ENCODE measurements at regions not wholly inside any gene's neighbourhood (a gene's known extent, or its start where the extent isn't known, plus 50 kb on each side); places are given as distances from the start of the nearest gene placed in this dataset.

DNA sequence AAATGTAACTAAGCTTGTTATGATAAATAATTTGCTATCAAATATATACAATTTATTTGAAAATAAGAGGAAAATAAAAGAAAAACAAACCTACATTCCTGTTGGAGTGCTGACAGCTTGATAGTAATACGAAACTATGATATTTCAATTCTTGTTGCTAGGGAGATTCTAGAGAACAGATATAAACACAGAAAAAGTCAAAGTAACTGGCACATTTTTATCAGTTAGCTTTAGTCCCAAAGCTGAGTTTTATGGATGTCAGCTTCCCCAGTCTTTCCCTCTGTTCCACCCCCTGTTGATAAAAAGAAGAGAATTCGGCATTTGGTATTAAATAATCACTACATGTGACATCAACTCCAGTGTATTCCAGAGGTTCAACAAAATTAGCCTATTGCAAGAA is 1134.0 kb downstream of the XPNPEP1 start:
- TF ChIP-seq SP1 (IDR thresholded peaks at IDR 0.05) (no peak), JUND (IDR thresholded peaks at IDR 0.05) (no peak), FOXA2 (IDR thresholded peaks at IDR 0.05) (no peak), YY1 (IDR thresholded peaks at IDR 0.05) (no peak), TAF1 (conservative IDR thresholded peaks at IDR 0.05) (no peak), ZBTB33 (IDR thresholded peaks at IDR 0.05) (no peak)
- TF ChIP-seq, protein P1, sequence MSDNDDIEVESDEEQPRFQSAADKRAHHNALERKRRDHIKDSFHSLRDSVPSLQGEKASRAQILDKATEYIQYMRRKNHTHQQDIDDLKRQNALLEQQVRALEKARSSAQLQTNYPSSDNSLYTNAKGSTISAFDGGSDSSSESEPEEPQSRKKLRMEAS (IDR thresholded peaks at IDR 0.05): no peak
- TF ChIP-seq, protein P2, sequence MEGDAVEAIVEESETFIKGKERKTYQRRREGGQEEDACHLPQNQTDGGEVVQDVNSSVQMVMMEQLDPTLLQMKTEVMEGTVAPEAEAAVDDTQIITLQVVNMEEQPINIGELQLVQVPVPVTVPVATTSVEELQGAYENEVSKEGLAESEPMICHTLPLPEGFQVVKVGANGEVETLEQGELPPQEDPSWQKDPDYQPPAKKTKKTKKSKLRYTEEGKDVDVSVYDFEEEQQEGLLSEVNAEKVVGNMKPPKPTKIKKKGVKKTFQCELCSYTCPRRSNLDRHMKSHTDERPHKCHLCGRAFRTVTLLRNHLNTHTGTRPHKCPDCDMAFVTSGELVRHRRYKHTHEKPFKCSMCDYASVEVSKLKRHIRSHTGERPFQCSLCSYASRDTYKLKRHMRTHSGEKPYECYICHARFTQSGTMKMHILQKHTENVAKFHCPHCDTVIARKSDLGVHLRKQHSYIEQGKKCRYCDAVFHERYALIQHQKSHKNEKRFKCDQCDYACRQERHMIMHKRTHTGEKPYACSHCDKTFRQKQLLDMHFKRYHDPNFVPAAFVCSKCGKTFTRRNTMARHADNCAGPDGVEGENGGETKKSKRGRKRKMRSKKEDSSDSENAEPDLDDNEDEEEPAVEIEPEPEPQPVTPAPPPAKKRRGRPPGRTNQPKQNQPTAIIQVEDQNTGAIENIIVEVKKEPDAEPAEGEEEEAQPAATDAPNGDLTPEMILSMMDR (IDR thresholded peaks at IDR 0.05; ENCODE audit: low read depth, low read length, missing input control): no peak
- TF ChIP-seq, protein P3, sequence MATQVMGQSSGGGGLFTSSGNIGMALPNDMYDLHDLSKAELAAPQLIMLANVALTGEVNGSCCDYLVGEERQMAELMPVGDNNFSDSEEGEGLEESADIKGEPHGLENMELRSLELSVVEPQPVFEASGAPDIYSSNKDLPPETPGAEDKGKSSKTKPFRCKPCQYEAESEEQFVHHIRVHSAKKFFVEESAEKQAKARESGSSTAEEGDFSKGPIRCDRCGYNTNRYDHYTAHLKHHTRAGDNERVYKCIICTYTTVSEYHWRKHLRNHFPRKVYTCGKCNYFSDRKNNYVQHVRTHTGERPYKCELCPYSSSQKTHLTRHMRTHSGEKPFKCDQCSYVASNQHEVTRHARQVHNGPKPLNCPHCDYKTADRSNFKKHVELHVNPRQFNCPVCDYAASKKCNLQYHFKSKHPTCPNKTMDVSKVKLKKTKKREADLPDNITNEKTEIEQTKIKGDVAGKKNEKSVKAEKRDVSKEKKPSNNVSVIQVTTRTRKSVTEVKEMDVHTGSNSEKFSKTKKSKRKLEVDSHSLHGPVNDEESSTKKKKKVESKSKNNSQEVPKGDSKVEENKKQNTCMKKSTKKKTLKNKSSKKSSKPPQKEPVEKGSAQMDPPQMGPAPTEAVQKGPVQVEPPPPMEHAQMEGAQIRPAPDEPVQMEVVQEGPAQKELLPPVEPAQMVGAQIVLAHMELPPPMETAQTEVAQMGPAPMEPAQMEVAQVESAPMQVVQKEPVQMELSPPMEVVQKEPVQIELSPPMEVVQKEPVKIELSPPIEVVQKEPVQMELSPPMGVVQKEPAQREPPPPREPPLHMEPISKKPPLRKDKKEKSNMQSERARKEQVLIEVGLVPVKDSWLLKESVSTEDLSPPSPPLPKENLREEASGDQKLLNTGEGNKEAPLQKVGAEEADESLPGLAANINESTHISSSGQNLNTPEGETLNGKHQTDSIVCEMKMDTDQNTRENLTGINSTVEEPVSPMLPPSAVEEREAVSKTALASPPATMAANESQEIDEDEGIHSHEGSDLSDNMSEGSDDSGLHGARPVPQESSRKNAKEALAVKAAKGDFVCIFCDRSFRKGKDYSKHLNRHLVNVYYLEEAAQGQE (IDR thresholded peaks at IDR 0.05): no peak

All from liver (tissue), 3 donors.